GM21423 (cell line): ENCODE measurements at regions not wholly inside any gene's neighbourhood (a gene's known extent, or its start where the extent isn't known, plus 50 kb on each side); places are given as distances from the start of the nearest gene placed in this dataset.
"Not testable (repeated sequence)": the region's sequence is repeated elsewhere in the genome, so short reads cannot be mapped to it uniquely, and the experiment has no call there.

Experiments
- ATAC-seq: cut with Tn5 transposase; IDR thresholded peaks from one replicate; pipeline ENCODE4 v1.9.1; 2021; ENCODE audit warnings: mild to moderate bottlenecking, moderate library complexity; ENCODE audit not compliant: unreplicated experiment

GRCh38 chr12:19819231-19819630 lies 379.9 kb downstream of the AEBP2 start:
- ATAC-seq = no peak

DNA sequence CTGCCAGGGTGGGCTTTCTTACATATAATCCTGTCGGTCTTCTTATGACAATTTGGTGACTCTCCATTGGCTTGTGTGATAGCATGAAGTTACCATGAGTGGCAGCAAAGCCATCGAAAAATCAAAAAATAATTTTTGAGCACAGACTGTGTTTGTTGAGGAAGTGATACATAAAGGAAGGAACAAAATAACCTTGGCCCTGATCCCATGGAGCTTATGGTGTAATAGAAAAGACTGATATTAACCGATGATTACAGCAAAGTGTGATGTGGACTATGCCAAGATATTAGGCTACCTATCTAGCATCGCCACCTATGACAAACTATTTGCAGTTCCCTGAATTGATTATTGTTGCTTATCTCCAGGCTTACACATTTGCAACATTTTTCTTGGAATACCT lies 383.2 kb downstream of the AEBP2 start:
- ATAC-seq = no peak

- not testable (repeated sequence) for ATAC-seq
These were observed 384.0 kb downstream of the AEBP2 start for GRCh38 chr12:19823326-19823725.

DNA sequence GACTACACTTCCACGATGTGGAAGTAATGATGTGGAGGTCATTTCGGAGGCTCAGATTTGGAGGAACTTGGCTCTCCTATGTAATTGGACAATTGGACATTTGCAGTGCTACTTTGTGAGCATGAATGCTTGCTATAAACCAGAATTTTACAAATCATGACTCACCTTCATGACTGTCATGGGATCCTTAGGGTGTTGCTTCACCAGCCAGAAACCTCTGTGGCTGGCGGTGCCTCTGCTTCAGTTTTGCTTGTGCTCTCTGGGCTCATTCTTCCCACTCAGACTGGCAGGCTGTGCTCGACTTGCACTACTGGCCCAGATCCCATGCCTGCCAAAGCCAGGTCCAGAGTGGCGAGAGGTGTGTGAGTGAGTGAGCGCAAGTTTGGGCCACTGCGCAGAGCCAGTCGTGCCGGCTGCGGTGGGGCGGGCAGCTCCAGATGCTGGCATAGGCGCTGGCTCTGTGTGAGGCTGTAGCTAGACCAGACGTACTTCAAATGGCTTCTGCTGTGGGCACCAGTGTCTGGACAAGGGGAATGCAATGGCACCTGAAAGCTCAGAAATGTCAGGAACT lies 387.8 kb downstream of the AEBP2 start:
- no peak for ATAC-seq

GRCh38 chr12:19829100-19829853 lies 390.0 kb downstream of the AEBP2 start:
- no peak for ATAC-seq

GRCh38 chr12:19830446-19830845 lies 391.2 kb downstream of the AEBP2 start:
- no peak for ATAC-seq

DNA sequence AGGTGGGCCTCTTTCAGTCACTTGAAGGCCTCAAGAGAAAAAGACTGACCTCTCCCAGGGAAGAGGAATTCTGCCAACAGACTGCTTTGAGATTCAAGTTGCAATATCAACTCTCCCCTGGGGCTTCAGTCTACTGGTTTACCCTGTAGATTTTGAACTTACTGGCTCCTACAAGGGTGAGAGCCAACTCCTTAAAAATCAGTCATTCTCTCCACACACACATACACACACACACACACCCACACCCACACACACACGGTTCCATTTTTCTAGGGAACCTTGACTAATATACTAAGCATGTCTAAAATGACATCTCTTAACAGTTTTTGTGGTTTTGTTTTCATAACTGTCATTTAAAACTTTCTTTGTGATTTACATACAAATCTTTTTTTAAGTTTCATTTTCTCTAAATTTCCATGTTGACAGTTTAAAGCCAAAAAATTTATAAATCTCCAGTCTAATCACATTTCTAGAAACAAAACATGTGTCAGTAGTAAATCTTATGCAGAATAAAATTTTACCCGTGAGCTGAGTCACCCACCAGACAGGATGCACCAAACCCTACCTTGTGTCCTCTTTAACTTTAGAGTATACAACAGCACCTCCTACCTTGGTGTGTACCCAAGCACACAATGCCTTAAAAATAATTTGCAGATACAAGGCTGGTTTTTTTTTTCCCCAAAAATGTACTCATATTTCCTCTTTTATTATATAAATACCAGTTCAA lies 394.6 kb downstream of the AEBP2 start:
- no peak for ATAC-seq

- no peak for ATAC-seq
These were observed 395.3 kb downstream of the AEBP2 start for GRCh38 chr12:19834592-19834991.

- ATAC-seq = no peak
These were observed 396.8 kb downstream of the AEBP2 start for GRCh38 chr12:19836056-19836455.

DNA sequence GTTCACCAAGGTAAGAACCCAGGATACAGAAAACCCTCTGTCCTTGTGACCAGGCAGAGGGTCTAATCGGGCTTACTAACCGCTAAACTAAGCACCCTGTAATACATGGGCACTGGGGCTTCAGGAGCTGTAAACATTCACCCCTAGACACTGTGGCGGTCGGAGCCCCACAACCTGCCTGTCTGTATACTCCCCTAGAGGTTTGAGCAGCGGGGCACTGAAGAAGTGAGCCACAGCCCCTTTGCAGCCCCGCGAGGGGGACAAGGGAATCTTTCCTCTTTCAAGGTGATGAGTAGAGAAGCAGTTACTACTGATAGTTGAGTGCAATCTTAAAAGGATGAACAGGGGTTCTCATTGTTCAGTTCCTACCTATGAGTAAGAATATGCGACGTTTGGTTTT lies 397.2 kb downstream of the AEBP2 start:
- ATAC-seq = no peak

DNA sequence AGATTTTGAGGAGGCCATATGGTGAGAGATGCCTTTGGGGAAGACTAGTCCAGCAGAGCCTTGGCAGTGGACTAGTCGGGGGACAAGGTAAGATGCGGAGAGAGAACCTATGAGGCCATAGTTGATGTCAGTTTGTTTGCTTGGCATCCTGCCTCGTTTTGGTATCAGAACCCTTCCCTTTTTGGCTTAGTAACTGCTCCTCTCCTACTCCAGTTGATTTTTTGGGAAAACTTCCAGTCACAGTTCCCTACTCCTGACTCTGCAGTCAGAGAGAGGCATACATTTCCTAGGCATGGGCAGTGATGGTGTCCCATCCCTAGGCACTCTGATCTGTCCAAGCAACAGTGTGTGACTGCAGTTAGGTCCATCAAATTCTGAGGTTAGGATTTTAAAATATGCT lies 398.3 kb downstream of the AEBP2 start:
- ATAC-seq = no peak

DNA sequence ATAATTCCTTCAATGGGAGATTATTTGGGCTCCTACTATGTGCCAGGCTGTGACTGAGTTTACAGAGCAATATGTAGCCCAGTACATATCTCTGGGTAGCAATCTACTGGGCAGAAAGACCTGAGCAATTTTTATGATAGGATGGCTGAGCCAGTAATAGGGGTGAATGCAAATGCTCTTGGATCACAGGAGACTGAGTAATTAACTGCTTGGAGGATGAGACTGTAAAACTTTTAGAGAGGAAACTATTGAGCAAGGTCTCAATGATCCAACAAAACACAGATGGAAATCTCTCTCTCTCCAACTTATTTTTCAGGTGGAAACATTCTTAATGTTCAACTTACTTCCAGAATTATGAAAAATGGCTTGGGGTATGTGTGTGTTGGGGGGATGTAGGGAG lies 402.2 kb downstream of the AEBP2 start:
- no peak for ATAC-seq

DNA sequence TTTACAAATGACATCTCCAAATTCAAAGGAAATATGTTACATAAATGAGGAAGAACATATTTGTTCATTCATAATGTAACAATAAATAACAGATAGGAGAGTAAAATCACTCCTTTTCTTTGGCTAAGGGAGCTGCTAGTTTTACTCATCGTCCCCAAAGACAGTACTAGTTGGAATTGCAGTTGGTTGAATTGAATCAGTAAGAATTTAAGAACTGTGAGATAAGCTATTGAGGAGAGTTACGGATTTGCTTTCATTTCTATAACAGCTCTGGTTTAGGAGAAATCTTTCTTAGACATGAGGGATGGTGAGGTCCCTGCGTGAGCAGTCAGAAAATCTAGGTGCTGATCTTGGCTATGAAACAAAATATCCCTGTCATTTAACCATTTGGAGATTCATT lies 402.8 kb downstream of the AEBP2 start:
- no peak for ATAC-seq

DNA sequence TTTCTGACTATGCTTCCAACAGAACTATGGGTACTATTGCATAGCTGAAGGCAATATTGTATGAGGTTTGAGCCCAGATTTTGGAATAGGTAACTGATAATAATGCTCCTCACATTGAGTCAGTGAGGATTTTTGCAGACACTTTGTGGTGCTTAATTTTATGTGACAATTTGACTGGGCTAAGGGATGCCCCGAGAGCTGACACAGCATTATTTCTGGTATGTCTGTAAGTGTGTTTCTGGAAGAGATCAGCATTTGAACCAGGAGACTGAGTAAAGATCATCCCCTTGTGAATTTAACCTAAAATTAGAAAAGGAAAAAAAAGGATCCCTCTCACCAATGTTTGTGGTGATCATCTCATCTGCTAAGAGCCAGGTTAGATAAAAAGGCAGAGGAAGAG lies 404.9 kb downstream of the AEBP2 start:
- ATAC-seq = no peak

- ATAC-seq = no peak
These were observed 407.3 kb downstream of the AEBP2 start for GRCh38 chr12:19846574-19846973.

DNA sequence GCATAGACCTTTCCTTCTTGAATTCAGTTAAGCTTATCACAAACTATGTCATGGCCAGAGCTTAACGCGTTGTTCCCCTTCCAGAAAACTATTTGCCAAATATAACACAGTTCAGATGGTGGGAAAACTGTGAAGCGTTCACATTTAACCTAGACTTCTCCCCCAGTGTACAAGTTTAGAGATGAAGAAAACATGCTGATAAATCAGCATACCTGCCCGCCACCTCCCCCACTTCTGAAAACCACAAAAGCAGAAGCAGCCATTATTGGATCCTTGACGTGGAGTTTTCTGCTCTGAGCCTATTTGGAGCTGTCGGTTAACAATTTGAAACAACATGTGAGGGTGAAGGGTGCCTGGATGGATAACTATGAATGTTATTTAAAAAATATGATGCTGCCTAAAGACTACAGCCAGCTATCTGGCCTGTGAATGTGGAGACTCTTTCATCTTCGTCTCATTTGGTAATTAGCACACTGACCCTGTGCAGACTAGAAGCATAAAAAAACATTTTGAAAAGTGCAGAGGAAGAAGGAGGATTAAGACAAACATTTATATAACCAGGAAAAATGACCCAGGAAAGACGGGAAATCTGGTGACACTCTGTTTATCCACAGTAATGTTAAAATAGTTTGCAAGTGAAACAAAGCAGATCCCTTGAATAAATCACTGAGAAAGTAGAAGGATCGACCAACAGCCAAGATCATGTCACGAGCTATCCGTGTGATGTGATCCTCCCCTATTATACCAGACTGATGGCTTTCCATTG lies 408.2 kb downstream of the AEBP2 start:
- no peak for ATAC-seq

GRCh38 chr12:19848421-19848820 lies 409.1 kb downstream of the AEBP2 start:
- ATAC-seq = no peak

DNA sequence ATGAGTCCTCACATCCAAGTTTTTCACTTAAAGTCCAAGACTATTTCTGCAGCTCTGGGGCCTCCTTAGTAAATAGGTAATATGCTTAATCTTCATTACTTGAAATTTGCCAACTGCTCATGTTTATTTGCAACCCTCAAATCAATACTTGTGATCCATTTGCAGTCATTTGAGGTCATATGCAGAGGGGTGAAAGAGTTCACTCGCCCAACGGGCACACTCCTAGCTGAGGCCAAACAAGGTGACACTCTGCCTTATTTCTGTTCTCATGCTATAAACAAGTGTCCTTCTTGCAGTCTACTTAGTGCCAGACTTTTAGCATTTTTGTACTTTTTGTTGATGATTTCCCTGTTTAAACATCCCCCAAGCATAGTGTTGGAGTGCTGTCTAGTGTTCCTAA lies 409.9 kb downstream of the AEBP2 start:
- no peak for ATAC-seq

DNA sequence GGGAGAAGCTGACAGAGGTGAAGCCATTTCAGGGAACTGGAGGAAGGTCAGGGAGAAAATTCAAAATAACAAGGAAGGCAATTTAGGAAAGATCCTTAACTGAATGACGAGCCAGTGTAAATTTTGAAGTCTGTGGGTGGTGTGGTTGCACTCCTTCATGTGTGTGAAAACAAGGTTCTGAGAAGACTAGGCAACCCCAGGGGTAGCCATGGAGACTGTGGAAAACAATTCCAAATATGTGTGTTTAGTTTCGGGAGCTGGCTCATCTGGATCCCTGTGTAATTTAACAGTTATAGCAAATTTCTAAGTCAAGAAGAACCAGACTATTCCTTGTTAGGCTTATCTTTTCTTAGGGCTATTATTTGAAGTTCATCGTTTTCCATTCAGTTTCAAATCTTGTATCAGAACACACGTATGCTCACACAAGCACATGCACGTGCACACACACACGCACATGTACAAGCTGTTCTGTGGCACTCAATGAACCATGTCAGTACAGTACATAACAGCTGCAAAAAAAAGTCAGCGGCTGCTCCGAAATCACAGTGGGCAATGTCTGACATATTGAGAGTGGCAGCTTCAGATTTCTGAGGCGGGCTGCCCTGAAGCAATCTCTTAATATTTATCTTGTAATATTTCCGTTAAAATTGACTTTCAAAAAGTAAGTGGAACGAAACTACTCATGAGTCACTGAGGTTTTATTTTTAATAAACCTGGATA lies 411.2 kb downstream of the AEBP2 start:
- no peak for ATAC-seq

DNA sequence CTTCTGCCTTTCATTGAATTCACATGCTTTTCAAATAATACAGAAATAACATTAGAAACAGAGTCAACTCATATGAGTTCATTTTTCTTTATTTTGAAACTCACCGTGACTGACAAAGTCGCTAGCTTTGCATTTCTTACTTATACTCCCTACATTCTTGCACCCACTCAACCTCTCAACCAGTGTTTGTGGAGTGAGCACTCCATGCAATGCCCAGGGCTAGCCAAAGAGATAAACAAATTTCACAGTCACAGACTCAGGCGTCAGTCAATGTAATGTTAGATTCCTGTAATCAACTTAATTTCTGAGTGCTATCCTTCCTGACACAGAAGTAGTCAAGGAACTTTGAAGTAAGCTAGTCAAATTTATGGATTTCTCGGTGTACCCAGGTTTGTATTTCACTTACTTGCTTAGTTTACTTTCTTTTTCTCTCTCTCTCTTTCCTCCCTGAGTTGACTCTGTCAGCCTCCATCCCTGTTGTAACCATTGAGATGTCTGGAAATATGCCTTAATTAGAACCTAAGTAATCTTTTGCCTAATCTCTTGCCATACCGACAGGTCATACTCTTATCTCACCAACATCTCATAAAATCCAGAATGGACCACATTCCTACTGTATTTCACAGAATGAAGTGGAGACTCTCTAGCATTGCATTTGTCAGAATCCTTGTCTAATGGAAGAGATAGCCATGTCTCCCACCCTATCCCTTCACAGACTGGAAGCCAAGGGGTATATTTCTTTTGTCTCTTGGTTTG lies 413.0 kb downstream of the AEBP2 start:
- ATAC-seq = no peak
